Activated CD8-positive, alpha-beta T cell treated with anti-CD3 and anti-CD28 coated beads for 36 hours (primary cell): ENCODE measurements at regions not wholly inside any gene's neighbourhood (a gene's known extent, or its start where the extent isn't known, plus 50 kb on each side); places are given as distances from the start of the nearest gene placed in this dataset.

Experiments
- ATAC-seq: fragments of 200-7000 bp; cut with Tn5 transposase; one replicate; pipeline ENCODE4 v1.10.0; 2021; ENCODE audit warnings: mild to moderate bottlenecking, moderate library complexity
- CTCF ChIA-PET: fragments of 350-600 bp; sonication (Branson Sonifier 250); formaldehyde crosslinking; loops from one replicate; lab custom pipeline; 2021; ENCODE audit warnings: antibody characterized with exemption; lab: Charles Lee
- POLR2A ChIA-PET: fragments of 350-600 bp; sonication (Branson Sonifier 250); formaldehyde crosslinking; loops from one replicate; lab custom pipeline; 2021; ENCODE audit warnings: antibody characterized with exemption; lab: Charles Lee
- DNase-seq: peaks from one replicate; pipeline ENCODE4 v3.0.0-alpha.2; 2020
- H3K27ac Mint-ChIP-seq: one replicate; pipeline ENCODE4 v1.8.0; 2021; ENCODE audit warnings: mild to moderate bottlenecking, mixed read lengths
- H3K27me3 Mint-ChIP-seq: one replicate; pipeline ENCODE4 v1.8.0; 2021; ENCODE audit warnings: mixed read lengths
- H3K36me3 Mint-ChIP-seq: one replicate; pipeline ENCODE4 v1.8.0; 2021; ENCODE audit warnings: low read depth, mixed read lengths
- H3K4me1 Mint-ChIP-seq: one replicate; pipeline ENCODE4 v1.8.0; 2021; ENCODE audit warnings: low read depth, mixed read lengths
- H3K4me3 Mint-ChIP-seq: one replicate; pipeline ENCODE4 v1.8.0; 2021; ENCODE audit warnings: mild to moderate bottlenecking, moderate library complexity, mixed read lengths
- H3K9me3 Mint-ChIP-seq: one replicate; pipeline ENCODE4 v1.8.0; 2021; ENCODE audit warnings: mixed read lengths
- intact Hi-C: fragments of 100-400 bp; cut with micrococcal nuclease; formaldehyde crosslinking; loops from one replicate; pipeline ENCODE4 v1.10.0; 2022
- TF ChIP-seq, protein P1 (sequence below): fragments of 200-600 bp; IDR thresholded peaks from one replicate; pipeline ENCODE4 v1.8.0; 2022; ENCODE audit warnings: antibody characterized with exemption, mild to moderate bottlenecking

DNA sequence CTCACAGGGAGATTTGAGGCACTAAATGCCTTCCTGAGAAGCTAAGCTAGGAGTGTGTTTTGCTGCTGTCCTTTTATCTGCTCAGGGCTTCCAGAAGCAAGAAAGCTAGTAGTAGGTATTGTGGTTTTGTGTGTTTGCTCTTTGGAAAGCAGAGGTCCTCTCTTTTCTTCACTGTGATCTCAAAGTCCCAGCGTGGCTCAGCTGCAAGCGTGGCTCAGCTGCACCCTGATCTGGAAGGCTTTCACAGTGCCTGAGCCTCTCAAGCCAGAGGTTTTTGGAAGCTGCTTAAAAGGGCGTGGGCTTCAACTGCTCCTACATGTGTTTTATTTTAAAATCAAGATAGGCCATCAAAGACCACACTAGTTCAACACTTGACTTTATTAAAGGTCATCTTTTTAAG lies 337.4 kb upstream of the RGS6 start:
- peaks cover 2% of the 10 kb centered on the region for H3K9me3 Mint-ChIP-seq
- peaks cover 68% of the 10 kb centered on the region for H3K4me1 Mint-ChIP-seq
- H3K27ac Mint-ChIP-seq = peak overlapping the region; percentile 70
- ATAC-seq (peak; percentile 34), DNase-seq (peak; percentile 38)
- ChIA-PET CTCF (interaction anchor here (1.1 to 1.5 kb wide), 3 partner anchors 41 to 273 kb away, joined by 3 to 4 read pairs (median 3); no protein-coding TSS in a partner anchor), POLR2A (interaction anchor here (1.1 kb wide), 2 partner anchors 13 to 273 kb away, joined by 4 read pairs; no protein-coding TSS in a partner anchor)
- H3K27me3 Mint-ChIP-seq = no peaks in the 10 kb centered on the region
- H3K4me3 Mint-ChIP-seq = peak overlapping the region; percentile 25
- TF ChIP-seq, protein P1, sequence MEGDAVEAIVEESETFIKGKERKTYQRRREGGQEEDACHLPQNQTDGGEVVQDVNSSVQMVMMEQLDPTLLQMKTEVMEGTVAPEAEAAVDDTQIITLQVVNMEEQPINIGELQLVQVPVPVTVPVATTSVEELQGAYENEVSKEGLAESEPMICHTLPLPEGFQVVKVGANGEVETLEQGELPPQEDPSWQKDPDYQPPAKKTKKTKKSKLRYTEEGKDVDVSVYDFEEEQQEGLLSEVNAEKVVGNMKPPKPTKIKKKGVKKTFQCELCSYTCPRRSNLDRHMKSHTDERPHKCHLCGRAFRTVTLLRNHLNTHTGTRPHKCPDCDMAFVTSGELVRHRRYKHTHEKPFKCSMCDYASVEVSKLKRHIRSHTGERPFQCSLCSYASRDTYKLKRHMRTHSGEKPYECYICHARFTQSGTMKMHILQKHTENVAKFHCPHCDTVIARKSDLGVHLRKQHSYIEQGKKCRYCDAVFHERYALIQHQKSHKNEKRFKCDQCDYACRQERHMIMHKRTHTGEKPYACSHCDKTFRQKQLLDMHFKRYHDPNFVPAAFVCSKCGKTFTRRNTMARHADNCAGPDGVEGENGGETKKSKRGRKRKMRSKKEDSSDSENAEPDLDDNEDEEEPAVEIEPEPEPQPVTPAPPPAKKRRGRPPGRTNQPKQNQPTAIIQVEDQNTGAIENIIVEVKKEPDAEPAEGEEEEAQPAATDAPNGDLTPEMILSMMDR = no peak
- intact Hi-C loops = loop anchor here (5.0 kb wide), 1 partner anchor 38 kb away; no protein-coding TSS in a partner anchor
- H3K36me3 Mint-ChIP-seq = peaks cover 19% of the 10 kb centered on the region

DNA sequence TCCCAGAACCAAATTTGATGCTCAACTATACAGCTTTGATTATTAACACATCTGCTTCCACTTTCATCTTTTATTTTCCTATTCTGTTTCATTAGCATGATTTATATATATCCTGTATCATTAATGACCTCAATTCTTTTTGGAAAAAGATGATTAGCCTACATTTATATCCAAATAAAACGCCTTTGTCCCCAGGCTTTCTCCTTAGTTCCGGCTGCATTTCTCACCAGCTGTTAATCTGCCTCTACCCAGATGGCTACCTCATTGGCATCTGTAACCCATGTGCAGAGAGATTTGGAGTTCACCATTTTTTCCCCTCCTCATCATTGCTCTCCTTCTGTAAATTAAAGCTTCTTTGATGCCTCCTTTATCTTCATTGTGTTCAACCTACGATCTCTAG lies 336.8 kb upstream of the RGS6 start:
- CTCF ChIA-PET = interaction anchor here (1.3 kb wide), 1 partner anchor 97 kb away, joined by 3 read pairs; no protein-coding TSS in a partner anchor

GRCh38 chr14:71597287-71597920 lies 334.8 kb upstream of the RGS6 start:
- DNase-seq = no peak
- Mint-ChIP-seq H3K4me3 (no peak overlapping the region), H3K27me3 (no peaks in the 10 kb centered on the region), H3K36me3 (peaks cover 39% of the 10 kb centered on the region), H3K4me1 (peaks cover 60% of the 10 kb centered on the region), H3K27ac (peak overlapping the region; percentile 17), H3K9me3 (peaks cover 19% of the 10 kb centered on the region)
- intact Hi-C loops = no loop called here
- no peak for ATAC-seq
- CTCF ChIA-PET = no interaction called here
- POLR2A ChIA-PET = no interaction called here
- TF ChIP-seq, protein P1 = no peak

More for the DNA sequence above, 336.8 kb upstream of the RGS6 start:
- Mint-ChIP-seq H3K36me3 (peaks cover 26% of the 10 kb centered on the region), H3K4me1 (peaks cover 66% of the 10 kb centered on the region), H3K9me3 (peaks cover 7% of the 10 kb centered on the region), H3K27ac (peak overlapping the region; percentile 22), H3K27me3 (no peaks in the 10 kb centered on the region), H3K4me3 (no peak overlapping the region)
- TF ChIP-seq, protein P1 = no peak
- intact Hi-C loops = no loop called here
- ATAC-seq (no peak), DNase-seq (no peak)
- POLR2A ChIA-PET = interaction anchor here (1.1 kb wide), 1 partner anchor 13 kb away, joined by 4 read pairs; no protein-coding TSS in a partner anchor

- peaks cover 19% of the 10 kb centered on the region for H3K9me3 Mint-ChIP-seq
- TF ChIP-seq, protein P1 = no peak
- peak overlapping the region; percentile 17 for H3K27ac Mint-ChIP-seq
- peak; percentile 20 for DNase-seq
- intact Hi-C loops = no loop called here
- ChIA-PET CTCF (no interaction called here), POLR2A (no interaction called here)
- peak; percentile 65 for ATAC-seq
- H3K4me3 Mint-ChIP-seq = no peak overlapping the region
- H3K4me1 Mint-ChIP-seq = peaks cover 62% of the 10 kb centered on the region
- peaks cover 39% of the 10 kb centered on the region for H3K36me3 Mint-ChIP-seq
- no peaks in the 10 kb centered on the region for H3K27me3 Mint-ChIP-seq
Measured at GRCh38 chr14:71597955-71598660, 334.1 kb upstream of the RGS6 start.

- Mint-ChIP-seq H3K27me3 (no peaks in the 10 kb centered on the region), H3K9me3 (peaks cover 25% of the 10 kb centered on the region), H3K27ac (no peak overlapping the region), H3K4me1 (peaks cover 43% of the 10 kb centered on the region), H3K4me3 (no peak overlapping the region), H3K36me3 (peaks cover 45% of the 10 kb centered on the region)
- DNase-seq (no peak), ATAC-seq (no peak)
- TF ChIP-seq, protein P1 = no peak
- CTCF ChIA-PET = no interaction called here
- intact Hi-C loops = no loop called here
- POLR2A ChIA-PET = no interaction called here
Measured at GRCh38 chr14:71600309-71600708, 331.9 kb upstream of the RGS6 start.
